ENCODE measurements at regions not wholly inside any gene's neighbourhood (a gene's known extent, or its start where the extent isn't known, plus 50 kb on each side); places are given as distances from the start of the nearest gene placed in this dataset.

DNA sequence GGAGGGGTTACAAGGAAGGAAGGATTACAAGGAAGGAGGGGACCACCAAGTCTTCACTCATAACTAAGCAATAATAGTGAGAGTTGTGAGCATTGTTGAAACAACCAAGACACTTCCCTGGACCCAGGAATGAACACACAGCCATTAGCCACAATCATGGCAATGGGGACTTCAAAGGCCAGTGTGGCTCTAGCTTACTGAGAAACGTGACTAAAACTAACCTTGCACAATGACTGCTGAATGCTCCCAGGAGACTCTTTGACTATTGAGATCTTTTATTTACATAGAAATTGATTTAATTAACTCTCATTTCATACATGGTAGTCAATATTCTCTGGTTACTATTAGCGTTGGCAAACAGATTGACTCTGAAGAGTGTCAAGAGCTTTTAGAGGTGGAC lies 263.0 kb upstream of the SOX5 start:
- TF ChIP-seq, protein P1, sequence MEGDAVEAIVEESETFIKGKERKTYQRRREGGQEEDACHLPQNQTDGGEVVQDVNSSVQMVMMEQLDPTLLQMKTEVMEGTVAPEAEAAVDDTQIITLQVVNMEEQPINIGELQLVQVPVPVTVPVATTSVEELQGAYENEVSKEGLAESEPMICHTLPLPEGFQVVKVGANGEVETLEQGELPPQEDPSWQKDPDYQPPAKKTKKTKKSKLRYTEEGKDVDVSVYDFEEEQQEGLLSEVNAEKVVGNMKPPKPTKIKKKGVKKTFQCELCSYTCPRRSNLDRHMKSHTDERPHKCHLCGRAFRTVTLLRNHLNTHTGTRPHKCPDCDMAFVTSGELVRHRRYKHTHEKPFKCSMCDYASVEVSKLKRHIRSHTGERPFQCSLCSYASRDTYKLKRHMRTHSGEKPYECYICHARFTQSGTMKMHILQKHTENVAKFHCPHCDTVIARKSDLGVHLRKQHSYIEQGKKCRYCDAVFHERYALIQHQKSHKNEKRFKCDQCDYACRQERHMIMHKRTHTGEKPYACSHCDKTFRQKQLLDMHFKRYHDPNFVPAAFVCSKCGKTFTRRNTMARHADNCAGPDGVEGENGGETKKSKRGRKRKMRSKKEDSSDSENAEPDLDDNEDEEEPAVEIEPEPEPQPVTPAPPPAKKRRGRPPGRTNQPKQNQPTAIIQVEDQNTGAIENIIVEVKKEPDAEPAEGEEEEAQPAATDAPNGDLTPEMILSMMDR (IDR thresholded peaks at IDR 0.05), result no peak
- TF ChIP-seq SIN3A (IDR thresholded peaks at IDR 0.05; ENCODE audit: borderline replicate concordance, insufficient read depth, low read depth, low read length) (no peak), POLR2AphosphoS5 (IDR thresholded peaks at IDR 0.05; ENCODE audit: low read depth, low read length) (no peak)
- TF ChIP-seq, protein P2, sequence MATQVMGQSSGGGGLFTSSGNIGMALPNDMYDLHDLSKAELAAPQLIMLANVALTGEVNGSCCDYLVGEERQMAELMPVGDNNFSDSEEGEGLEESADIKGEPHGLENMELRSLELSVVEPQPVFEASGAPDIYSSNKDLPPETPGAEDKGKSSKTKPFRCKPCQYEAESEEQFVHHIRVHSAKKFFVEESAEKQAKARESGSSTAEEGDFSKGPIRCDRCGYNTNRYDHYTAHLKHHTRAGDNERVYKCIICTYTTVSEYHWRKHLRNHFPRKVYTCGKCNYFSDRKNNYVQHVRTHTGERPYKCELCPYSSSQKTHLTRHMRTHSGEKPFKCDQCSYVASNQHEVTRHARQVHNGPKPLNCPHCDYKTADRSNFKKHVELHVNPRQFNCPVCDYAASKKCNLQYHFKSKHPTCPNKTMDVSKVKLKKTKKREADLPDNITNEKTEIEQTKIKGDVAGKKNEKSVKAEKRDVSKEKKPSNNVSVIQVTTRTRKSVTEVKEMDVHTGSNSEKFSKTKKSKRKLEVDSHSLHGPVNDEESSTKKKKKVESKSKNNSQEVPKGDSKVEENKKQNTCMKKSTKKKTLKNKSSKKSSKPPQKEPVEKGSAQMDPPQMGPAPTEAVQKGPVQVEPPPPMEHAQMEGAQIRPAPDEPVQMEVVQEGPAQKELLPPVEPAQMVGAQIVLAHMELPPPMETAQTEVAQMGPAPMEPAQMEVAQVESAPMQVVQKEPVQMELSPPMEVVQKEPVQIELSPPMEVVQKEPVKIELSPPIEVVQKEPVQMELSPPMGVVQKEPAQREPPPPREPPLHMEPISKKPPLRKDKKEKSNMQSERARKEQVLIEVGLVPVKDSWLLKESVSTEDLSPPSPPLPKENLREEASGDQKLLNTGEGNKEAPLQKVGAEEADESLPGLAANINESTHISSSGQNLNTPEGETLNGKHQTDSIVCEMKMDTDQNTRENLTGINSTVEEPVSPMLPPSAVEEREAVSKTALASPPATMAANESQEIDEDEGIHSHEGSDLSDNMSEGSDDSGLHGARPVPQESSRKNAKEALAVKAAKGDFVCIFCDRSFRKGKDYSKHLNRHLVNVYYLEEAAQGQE (IDR thresholded peaks at IDR 0.05; ENCODE audit: insufficient read depth in 1 of 2, low read depth in 2 of 2, low read length in 1 of 2), result no peak

Measured in Panc1 (cell line).